ENCODE measurements at regions not wholly inside any gene's neighbourhood (a gene's known extent, or its start where the extent isn't known, plus 50 kb on each side); places are given as distances from the start of the nearest gene placed in this dataset.
"Not testable (repeated sequence)": the region's sequence is repeated elsewhere in the genome, so short reads cannot be mapped to it uniquely, and the experiment has no call there.

DNA sequence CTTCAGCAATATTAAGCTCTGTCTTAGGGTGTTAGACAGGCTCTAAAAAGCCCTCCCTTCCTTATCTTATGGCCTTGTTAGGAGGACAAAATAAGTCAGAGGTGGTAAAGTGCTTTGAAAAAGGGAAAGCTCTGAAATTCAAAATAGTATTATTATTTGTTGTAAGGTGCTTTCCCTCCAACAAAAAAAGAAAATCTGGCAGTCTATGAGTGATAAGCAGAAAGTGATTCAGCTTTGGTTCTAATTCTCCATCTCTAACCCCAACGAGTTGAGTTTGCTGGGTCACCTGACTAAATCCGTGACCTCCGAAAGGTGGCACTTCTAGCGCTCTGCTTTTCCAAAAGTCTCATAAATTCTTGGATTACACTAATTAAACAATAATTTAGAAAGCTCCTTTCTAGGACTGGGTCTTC, 305.1 kb downstream of the BCL2L11 start:
- TF ChIP-seq, protein P1, sequence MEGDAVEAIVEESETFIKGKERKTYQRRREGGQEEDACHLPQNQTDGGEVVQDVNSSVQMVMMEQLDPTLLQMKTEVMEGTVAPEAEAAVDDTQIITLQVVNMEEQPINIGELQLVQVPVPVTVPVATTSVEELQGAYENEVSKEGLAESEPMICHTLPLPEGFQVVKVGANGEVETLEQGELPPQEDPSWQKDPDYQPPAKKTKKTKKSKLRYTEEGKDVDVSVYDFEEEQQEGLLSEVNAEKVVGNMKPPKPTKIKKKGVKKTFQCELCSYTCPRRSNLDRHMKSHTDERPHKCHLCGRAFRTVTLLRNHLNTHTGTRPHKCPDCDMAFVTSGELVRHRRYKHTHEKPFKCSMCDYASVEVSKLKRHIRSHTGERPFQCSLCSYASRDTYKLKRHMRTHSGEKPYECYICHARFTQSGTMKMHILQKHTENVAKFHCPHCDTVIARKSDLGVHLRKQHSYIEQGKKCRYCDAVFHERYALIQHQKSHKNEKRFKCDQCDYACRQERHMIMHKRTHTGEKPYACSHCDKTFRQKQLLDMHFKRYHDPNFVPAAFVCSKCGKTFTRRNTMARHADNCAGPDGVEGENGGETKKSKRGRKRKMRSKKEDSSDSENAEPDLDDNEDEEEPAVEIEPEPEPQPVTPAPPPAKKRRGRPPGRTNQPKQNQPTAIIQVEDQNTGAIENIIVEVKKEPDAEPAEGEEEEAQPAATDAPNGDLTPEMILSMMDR (IDR thresholded peaks at IDR 0.05) = not testable (repeated sequence)
- TF ChIP-seq POLR2A (IDR thresholded peaks at IDR 0.05) = not testable (repeated sequence)
